HFF-Myc (cell line): ENCODE measurements at regions not wholly inside any gene's neighbourhood (a gene's known extent, or its start where the extent isn't known, plus 50 kb on each side); places are given as distances from the start of the nearest gene placed in this dataset.

Source experiments
- DNase-seq: peaks from one replicate; pipeline ENCODE4 v3.0.0-alpha.2; 2011; ENCODE audit warnings: low read depth; ENCODE audit errors: extremely low read depth
- H3K4me3 ChIP-seq: replicated peaks from 2 replicates; pipeline ENCODE4 v1.5.1; 2011; ENCODE audit warnings: low read depth, mild to moderate bottlenecking, control low read depth, low read length
- TF ChIP-seq, protein P1 (sequence below): IDR thresholded peaks from 2 replicates; pipeline ENCODE4 v1.5.1; 2012; ENCODE audit warnings: mild to moderate bottlenecking, low read depth, low read length, control low read depth; ENCODE audit errors: missing control alignments

DNA sequence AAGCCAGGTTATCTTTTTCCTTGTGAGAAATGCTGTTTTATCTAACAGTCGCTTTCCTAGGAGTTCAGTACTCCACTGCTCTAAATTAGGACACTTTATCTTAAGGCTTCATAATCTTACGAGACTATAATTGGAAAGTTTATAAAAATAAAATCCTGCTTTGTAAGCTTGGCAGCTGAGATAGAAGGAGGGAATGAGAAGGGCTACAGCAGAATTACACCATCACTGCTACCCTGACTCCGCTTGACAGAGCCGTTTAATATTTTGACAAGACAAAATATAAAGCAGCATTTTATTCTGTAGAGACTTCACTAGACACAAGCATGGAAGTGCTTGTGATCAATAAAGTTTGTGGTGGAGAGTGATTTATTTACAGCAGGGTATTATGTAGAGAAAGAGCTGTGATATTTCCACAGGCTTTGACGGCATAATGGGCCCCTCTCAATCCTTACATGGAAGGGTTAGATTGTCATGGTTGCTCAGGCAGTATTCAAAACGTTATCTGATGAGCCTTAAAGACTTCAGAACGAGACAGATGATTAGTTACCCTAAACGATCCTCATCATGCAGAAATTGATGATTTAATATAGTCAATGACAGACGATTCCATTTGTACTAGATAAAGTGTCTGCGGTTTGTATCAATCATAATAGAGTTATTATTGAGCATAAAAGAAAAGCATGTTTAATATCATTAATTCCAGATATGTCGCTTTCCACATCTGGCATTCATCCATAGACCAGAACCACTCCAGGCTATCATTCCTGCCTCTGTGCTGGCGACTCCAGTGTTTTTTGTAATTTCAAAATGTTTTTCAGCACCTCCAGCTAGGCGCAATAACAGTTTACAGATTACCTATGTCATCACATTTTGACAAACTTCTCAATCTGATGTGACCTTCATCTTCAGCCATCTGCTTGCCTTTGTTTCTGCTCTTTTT lies 242.2 kb downstream of the FIGN start:
- TF ChIP-seq, protein P1, sequence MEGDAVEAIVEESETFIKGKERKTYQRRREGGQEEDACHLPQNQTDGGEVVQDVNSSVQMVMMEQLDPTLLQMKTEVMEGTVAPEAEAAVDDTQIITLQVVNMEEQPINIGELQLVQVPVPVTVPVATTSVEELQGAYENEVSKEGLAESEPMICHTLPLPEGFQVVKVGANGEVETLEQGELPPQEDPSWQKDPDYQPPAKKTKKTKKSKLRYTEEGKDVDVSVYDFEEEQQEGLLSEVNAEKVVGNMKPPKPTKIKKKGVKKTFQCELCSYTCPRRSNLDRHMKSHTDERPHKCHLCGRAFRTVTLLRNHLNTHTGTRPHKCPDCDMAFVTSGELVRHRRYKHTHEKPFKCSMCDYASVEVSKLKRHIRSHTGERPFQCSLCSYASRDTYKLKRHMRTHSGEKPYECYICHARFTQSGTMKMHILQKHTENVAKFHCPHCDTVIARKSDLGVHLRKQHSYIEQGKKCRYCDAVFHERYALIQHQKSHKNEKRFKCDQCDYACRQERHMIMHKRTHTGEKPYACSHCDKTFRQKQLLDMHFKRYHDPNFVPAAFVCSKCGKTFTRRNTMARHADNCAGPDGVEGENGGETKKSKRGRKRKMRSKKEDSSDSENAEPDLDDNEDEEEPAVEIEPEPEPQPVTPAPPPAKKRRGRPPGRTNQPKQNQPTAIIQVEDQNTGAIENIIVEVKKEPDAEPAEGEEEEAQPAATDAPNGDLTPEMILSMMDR: no peak
- no peak for DNase-seq
- no peak overlapping the region for H3K4me3 ChIP-seq

DNA sequence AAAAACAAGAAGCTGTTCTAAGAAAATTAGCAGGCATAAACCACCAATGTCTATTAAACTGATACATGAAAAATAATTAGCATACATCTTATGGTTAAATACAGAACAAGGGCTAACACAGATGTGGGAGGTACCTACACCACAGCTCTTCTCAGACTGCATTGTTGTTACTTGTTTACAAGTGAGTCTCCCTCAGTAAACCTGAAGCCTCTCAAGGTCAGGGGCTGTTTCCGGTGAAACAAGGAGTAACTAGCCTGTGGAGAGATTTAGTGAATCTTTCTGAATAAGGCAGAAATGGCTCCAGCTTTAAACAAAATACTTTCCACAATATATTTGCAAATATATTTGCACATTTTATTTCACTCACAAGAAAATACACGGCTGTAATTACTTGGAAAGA lies 244.0 kb downstream of the FIGN start:
- H3K4me3 ChIP-seq: no peak overlapping the region
- TF ChIP-seq, protein P1: no peak
- DNase-seq: no peak

DNA sequence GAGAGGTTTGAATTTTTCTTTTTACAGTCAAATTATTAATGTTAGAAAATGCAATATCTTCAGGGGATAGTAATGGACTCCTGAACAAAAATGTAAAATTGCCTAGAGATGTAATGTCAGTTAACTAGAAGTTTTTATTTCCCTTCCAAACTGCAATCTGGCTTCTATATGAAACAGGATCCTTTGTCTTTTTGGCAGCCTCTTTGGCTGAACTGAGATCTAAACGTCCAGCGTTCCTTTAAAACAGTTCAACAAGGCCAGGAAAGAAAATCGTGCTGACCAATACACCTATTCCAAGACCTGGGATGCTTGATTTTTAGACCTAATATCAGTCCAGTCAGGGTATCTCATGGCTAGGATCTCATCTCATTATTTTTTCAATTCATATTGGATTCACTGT lies 245.5 kb downstream of the FIGN start:
- H3K4me3 ChIP-seq: no peak overlapping the region
- TF ChIP-seq, protein P1: no peak
- DNase-seq: no peak

DNA sequence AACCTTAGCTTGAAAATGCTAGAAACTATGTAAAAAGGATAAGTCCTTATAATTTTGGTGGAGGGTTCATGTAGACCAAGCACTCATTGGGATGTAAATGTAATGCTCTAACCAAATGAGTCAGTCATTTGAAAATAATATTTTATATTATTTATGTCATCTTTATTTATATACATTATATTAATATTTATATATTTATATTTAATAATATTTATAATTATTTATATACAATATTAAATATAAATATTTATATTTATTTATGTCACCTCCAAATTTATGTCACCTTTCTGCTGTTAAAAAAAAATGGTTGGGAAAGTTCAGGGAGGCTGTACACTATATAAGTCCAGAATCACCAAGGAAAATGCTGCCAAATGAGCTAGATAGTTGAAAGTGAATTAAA lies 254.3 kb downstream of the FIGN start:
- TF ChIP-seq, protein P1: no peak
- DNase-seq: no peak
- H3K4me3 ChIP-seq: no peak overlapping the region

DNA sequence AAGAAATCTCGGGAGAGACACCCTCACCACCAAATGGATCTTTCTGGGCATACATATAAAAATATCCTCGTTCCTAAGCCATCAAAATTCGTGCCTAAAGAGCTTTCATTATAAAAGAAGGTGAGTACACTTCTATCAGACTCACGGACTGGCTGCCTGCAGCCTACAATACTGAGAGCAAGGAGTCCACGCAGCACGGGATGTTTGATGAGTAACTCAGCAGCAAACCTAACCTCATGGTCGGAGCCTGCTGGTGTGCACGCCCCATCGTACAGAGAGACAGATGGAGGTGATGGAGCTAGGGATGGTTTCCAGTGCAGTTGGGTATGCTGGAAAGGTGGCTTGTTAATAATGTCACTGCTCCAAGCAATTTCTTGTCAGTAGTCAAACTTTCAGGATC lies 256.2 kb downstream of the FIGN start:
- DNase-seq: no peak
- no peak overlapping the region for H3K4me3 ChIP-seq
- TF ChIP-seq, protein P1: no peak

DNA sequence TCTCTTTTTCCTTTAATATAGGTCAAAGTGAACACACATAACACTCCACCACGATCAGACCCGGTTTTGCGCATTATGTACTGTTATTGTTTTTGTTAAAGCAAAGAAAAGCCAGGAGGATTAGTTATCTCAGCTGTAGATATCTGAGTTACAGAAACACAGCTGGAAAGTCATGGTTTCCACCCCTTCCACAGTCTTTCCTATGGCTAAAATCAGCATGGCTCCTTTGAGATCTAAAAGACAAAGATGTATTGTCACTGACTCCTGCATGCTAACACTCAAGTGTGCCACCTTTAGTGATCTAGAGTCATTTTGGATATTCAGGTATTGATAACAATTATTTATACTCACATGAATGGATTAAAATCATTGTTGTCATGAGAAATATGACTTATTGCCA lies 260.0 kb downstream of the FIGN start:
- no peak for DNase-seq
- H3K4me3 ChIP-seq: no peak overlapping the region
- TF ChIP-seq, protein P1: no peak
